ENCODE measurements at regions not wholly inside any gene's neighbourhood (a gene's known extent, or its start where the extent isn't known, plus 50 kb on each side); places are given as distances from the start of the nearest gene placed in this dataset.
"Not testable (repeated sequence)": the region's sequence is repeated elsewhere in the genome, so short reads cannot be mapped to it uniquely, and the experiment has no call there.

DNA sequence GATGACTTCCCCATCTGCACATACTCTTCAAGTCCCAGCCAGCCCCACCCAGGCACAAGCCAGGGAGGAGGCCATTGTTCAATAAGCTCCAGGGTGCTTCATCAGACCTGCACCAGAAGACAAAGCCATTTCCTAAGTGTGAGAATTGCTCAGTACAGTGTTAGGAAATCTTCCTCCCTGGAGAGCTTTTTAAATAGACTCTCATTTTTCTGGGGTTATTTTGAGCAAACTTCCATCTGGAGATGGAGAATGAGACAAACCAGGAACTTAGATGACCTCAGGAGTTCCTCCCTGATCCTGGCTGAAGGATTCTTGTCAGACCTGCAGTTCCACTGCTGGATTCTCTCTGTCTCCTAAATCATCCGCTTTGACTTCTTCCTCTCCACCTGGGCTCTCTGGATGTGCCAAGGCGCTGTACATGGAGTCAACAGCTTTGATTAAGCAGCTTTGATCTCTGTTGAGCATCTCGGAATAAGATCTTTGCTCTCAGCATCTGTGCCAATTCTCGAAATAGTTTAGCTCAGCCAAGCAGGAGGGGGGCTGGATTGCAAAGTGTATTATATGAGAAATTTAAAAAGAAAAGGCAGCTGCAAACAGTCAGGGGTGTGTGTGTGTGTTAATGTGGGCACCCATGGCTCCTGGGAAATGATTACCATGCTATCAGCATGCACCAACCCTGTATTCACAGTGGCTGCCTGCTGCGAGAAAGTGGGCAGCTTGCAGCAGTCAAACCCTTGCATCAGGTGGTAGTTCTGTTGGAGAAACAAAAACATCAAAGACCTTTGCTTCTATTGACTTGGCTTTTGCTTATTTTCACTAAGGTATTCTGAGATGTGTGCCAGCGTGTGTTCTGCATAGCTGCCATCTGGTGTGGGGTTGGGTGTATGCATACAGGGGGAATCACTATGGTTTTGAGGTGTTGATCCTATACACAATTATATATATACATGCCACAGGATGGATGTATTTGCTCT lies 70.2 kb upstream of the NAV2 start:
- no peak overlapping the region for H3K27ac Mint-ChIP-seq
- intact Hi-C loops (cut with micrococcal nuclease) = no loop called here
- no peaks in the 10 kb centered on the region for H3K36me3 Mint-ChIP-seq (ENCODE audit: low read depth)
- no peaks in the 10 kb centered on the region for H3K4me1 Mint-ChIP-seq (ENCODE audit: low read depth)
- no peaks in the 10 kb centered on the region for H3K9me3 Mint-ChIP-seq
- no peak overlapping the region for H3K4me3 Mint-ChIP-seq
- H3K27me3 Mint-ChIP-seq = no peaks in the 10 kb centered on the region

DNA sequence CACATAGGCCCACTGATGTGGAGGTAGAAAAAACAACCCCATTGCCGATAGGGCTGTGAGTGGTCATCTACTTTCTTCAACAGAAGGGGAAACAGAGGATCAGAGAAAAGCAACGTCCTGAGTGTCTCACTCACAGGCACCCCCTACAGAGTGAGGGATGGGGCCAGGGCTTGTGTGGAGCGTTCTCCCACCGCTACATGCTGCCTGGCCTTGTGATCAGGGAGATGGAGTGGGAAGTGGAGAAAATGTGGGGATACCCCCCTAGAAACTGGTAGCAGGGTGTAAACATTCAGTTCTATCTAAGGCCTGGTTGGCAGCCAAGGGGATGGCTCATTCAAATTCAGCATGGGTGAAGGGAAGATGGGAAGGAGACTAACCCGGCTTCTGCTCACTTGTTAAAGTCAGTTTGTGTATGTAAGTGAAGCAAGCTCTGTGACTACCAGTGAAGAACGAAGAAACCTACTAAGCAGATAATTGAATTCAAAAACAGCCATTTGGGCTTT lies 73.0 kb upstream of the NAV2 start:
- H3K27ac Mint-ChIP-seq = no peak overlapping the region
- no peak overlapping the region for H3K4me3 Mint-ChIP-seq
- H3K36me3 Mint-ChIP-seq (ENCODE audit: low read depth) = no peaks in the 10 kb centered on the region
- H3K27me3 Mint-ChIP-seq = no peaks in the 10 kb centered on the region
- intact Hi-C loops (cut with micrococcal nuclease) = no loop called here
- peaks cover 13% of the 10 kb centered on the region for H3K9me3 Mint-ChIP-seq
- no peaks in the 10 kb centered on the region for H3K4me1 Mint-ChIP-seq (ENCODE audit: low read depth)

DNA sequence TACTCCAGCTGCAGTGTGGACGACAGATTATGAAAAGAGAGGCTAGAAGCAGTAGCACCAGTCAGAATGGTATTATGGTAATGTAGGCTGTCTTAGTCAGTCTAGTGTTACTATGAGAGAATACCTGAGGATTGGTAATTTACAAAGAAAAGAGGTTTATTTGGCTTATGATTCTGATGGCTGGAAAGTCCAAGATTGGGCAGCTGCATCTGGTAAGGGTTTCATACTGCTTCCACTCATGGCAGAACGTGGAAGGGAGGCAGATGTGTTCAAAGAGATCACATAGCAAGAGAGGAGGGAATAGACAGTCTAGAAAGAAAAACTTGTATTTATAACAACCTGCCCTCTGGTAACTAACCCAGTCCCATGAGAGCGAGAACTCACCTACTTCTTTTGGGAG lies 77.3 kb upstream of the NAV2 start:
- Mint-ChIP-seq H3K27me3 (no peaks in the 10 kb centered on the region), H3K4me1 (ENCODE audit: low read depth) (peaks cover 14% of the 10 kb centered on the region), H3K9me3 (peaks cover 20% of the 10 kb centered on the region), H3K4me3 (no peak overlapping the region), H3K27ac (no peak overlapping the region), H3K36me3 (ENCODE audit: low read depth) (no peaks in the 10 kb centered on the region)
- intact Hi-C loops (cut with micrococcal nuclease) = no loop called here

DNA sequence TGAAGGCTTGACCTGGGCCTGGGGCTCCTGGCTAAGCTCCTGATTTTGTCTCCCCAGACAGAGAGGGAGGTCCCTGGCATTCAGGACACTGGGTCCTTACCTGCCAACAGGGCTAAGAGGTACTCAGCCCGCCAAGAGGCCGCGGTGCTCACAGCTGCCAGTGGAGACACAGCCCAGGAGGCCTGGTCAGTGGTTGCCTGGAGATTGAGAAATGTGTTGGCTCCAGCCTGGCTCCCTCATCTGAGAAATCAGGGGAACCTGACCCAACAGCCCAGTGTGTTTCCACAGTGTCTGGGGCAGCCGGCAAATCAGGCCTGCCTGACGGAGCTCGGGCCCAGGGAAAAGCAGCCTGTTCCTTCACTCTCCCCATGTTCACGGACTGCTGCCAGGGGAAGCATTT lies 79.4 kb upstream of the NAV2 start:
- no peak overlapping the region for H3K4me3 Mint-ChIP-seq
- H3K4me1 Mint-ChIP-seq (ENCODE audit: low read depth) = peaks cover 28% of the 10 kb centered on the region
- H3K9me3 Mint-ChIP-seq = peaks cover 20% of the 10 kb centered on the region
- no peak overlapping the region for H3K27ac Mint-ChIP-seq
- no peaks in the 10 kb centered on the region for H3K36me3 Mint-ChIP-seq (ENCODE audit: low read depth)
- no peaks in the 10 kb centered on the region for H3K27me3 Mint-ChIP-seq
- intact Hi-C loops (cut with micrococcal nuclease) = no loop called here

DNA sequence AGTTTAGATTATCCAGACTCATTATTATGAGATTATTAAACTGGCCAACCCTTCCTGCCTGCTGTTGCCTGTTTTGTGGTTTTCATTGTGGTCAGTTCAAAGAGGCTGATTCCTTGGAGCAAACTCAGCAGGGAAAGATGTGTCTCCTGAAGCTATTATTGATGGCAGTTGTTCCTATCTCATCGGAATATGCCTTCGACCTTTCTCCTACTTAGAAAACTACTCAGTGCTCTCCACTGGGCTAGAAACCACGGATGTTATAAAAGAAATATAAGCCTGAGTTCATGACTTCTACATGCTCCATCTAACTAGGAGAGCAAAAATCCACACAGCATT lies 80.2 kb upstream of the NAV2 start:
- H3K36me3 Mint-ChIP-seq (ENCODE audit: low read depth) = no peaks in the 10 kb centered on the region
- H3K4me1 Mint-ChIP-seq (ENCODE audit: low read depth) = peaks cover 36% of the 10 kb centered on the region
- no peak overlapping the region for H3K4me3 Mint-ChIP-seq
- peaks cover 20% of the 10 kb centered on the region for H3K9me3 Mint-ChIP-seq
- H3K27me3 Mint-ChIP-seq = no peaks in the 10 kb centered on the region
- H3K27ac Mint-ChIP-seq = no peak overlapping the region
- intact Hi-C loops (cut with micrococcal nuclease) = no loop called here

DNA sequence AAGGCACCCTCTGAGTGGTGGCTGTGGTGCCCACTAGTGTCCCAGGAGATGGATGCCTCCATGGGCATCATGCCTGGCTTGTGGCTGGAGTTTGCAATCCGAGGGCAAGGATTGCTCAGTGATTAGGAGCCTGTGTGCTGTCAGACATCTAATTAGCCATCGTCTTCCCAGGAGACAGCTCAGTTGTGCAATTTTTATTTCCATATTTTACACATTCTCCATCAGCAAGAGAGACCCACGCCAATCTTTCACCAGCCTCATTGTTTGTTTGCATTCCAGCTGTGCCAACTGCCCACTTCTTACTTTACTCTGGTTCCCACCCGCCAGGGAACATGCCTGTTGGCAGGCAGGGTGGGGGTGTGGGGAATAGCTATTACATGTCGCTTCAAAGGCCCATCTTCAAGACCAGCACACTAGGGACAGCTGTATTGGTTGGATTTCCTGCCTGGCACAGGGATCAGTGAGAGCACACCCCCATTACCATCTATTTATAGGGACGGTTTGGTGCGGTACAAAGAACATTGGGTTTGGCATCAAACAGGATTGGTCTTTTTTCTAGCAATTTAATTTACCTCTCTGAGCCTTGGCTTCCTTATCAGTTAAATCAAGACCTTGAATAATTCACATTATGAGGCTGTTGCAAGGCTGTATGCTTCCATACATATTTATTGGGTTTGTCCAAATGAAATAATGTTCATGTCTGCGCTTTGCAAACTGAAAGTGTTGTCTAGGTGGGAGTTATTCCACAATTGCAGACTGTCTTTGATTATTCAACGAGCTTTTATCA lies 80.7 kb upstream of the NAV2 start:
- Mint-ChIP-seq H3K27ac (no peak overlapping the region), H3K4me1 (ENCODE audit: low read depth) (peaks cover 37% of the 10 kb centered on the region), H3K27me3 (no peaks in the 10 kb centered on the region), H3K9me3 (peaks cover 20% of the 10 kb centered on the region), H3K36me3 (ENCODE audit: low read depth) (no peaks in the 10 kb centered on the region), H3K4me3 (no peak overlapping the region)
- intact Hi-C loops (cut with micrococcal nuclease) = no loop called here

DNA sequence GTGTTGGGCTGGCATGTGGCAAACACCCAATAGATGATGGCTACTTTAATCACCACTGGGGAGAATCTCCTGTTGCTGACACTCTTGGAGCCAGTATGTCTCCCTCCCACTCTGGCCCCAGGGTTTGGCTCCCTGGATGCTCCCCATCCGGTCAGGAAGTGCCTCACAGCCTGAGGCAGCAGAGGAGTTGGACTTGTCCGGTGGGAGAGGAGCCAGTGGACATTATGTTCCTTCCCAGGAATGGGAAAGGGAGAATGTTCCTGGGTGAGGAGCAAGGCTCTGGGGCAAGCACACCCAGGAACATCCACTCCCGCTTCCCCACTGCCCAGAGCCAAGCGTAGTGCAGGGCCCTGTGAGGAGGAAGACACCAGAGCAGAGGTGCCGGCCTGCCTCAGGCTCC lies 84.6 kb upstream of the NAV2 start:
- Mint-ChIP-seq H3K4me1 (ENCODE audit: low read depth) (peaks cover 57% of the 10 kb centered on the region), H3K27ac (peak overlapping the region; percentile 26), H3K9me3 (no peaks in the 10 kb centered on the region), H3K4me3 (no peak overlapping the region), H3K36me3 (ENCODE audit: low read depth) (no peaks in the 10 kb centered on the region), H3K27me3 (no peaks in the 10 kb centered on the region)
- intact Hi-C loops (cut with micrococcal nuclease) = no loop called here

DNA sequence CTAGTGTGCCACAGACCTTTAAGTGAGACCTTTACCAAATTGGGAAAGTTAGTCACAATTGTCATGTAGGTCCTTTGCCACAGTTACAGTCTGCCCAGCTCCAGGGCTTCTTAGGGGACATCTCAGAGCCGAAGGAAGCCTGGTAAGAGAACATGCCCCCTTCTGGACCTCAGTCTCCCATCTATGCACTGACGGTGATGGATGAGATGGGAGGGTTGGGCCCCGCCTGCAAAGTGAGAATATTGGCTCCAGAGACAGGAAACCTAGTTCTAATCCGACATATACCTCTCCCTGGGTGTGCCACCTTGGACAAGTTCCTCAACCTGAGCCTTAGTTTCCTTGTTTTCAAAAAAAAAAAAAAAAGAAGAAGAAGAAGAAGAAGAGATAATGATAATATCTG lies 85.1 kb upstream of the NAV2 start:
- Mint-ChIP-seq H3K4me1 (ENCODE audit: low read depth) (peaks cover 53% of the 10 kb centered on the region), H3K4me3 (no peak overlapping the region), H3K27ac (peak overlapping the region; percentile 26), H3K27me3 (no peaks in the 10 kb centered on the region), H3K36me3 (ENCODE audit: low read depth) (no peaks in the 10 kb centered on the region), H3K9me3 (no peaks in the 10 kb centered on the region)
- intact Hi-C loops (cut with micrococcal nuclease) = no loop called here

DNA sequence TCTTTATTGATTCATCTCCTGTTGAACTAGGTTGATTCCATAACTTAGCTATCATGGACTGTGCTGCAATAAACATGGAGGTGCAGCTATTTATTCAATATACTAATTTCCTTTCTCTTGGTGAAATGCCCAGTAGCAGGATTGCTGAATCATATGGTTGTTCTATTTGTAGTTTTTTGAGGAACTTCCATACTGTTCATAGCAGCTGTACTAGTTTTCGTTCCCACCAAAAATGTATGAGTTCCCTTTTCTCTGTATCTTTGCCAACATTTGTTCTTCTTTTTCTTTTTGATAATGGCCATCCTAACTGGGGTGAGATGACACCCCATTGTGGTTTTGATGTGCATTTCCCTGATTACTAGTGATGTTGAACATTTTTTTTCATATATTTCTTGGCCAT lies 87.2 kb upstream of the NAV2 start:
- Mint-ChIP-seq H3K9me3 (no peaks in the 10 kb centered on the region), H3K27ac (peak overlapping the region; percentile 71), H3K4me1 (ENCODE audit: low read depth) (peaks cover 45% of the 10 kb centered on the region), H3K36me3 (ENCODE audit: low read depth) (no peaks in the 10 kb centered on the region), H3K27me3 (no peaks in the 10 kb centered on the region), H3K4me3 (no peak overlapping the region)
- intact Hi-C loops (cut with micrococcal nuclease) = no loop called here

DNA sequence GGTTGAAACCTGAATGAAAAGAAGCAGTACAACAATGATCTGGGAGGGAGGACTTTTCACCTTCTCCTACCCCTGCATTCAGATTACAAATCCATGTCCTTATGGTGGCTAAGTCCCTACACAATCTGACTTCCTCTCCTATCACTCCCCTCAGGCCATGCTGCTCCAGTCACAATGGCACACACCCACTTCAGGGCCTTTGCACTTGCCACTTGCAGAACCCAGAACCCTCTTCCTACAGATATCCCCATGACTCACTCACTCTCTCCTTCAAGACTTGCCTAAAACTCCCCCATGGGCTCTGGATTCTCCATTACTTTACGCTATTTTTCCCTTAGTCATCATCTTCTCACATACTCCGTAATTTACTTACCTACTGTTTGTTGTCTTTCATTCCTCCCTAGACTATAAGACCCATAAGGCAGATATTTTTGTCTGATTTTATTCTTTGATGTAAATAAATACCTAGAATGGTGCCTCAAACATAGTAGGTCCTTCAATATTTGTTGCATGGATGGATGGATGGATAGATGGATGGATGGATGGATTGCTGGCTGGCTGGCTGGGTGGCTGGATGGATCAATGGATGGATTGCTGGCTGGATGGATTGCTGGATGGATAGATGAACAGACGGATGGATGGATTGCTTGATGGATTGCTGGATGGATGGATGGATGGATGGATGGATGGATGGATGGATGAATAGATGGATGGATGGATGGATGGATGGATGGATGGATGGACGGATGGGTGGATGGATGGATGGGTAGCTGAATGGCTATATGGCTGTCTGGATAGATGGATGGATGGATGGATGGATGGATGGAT lies 94.7 kb upstream of the NAV2 start:
- H3K4me3 Mint-ChIP-seq = no peak overlapping the region
- no peaks in the 10 kb centered on the region for H3K36me3 Mint-ChIP-seq (ENCODE audit: low read depth)
- peaks cover 17% of the 10 kb centered on the region for H3K9me3 Mint-ChIP-seq
- H3K4me1 Mint-ChIP-seq (ENCODE audit: low read depth) = peaks cover 5% of the 10 kb centered on the region
- H3K27me3 Mint-ChIP-seq = no peaks in the 10 kb centered on the region
- H3K27ac Mint-ChIP-seq = no peak overlapping the region
- intact Hi-C loops (cut with micrococcal nuclease) = no loop called here

DNA sequence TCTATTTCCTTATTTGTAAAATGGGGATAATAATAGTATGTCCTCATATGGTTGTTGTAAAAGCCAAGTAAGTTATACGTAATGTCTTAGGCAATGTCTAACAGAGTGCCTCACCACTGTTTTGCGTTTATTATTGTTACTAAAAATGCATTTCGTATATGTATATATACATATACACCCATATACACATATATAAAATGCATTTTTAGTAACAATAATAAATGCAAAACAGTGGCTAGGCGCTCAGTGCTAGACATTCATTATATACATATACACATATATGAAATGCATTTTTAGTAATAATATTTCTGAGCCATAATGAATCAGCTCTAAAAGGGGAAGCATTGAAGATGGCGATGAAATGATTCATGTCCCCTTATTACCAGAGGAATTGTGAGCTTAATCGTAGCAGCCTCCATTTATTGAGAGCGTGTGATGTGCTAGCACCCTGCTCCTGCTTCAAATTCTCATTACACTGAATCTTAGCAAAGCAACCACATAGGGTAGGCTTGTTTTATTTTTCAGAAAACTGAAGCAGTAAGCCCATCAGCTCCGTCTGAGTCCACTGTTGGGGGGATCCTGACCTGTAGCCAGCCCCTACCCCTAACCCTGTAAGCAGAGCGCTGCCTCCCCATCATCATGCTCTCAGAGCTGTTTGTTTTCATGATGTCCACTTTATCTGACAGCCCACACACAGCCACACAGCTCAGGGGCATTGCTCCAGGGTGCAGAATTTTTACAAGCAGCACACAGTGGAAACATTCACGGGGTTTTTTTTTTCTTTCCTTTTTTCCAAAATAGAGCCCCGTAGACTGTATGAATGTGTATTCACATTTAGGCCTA lies 97.1 kb upstream of the NAV2 start:
- intact Hi-C loops (cut with micrococcal nuclease) = no loop called here
- peaks cover 5% of the 10 kb centered on the region for H3K4me1 Mint-ChIP-seq (ENCODE audit: low read depth)
- no peak overlapping the region for H3K27ac Mint-ChIP-seq
- peaks cover 2% of the 10 kb centered on the region for H3K27me3 Mint-ChIP-seq
- no peaks in the 10 kb centered on the region for H3K36me3 Mint-ChIP-seq (ENCODE audit: low read depth)
- H3K9me3 Mint-ChIP-seq = peaks cover 35% of the 10 kb centered on the region
- no peak overlapping the region for H3K4me3 Mint-ChIP-seq

DNA sequence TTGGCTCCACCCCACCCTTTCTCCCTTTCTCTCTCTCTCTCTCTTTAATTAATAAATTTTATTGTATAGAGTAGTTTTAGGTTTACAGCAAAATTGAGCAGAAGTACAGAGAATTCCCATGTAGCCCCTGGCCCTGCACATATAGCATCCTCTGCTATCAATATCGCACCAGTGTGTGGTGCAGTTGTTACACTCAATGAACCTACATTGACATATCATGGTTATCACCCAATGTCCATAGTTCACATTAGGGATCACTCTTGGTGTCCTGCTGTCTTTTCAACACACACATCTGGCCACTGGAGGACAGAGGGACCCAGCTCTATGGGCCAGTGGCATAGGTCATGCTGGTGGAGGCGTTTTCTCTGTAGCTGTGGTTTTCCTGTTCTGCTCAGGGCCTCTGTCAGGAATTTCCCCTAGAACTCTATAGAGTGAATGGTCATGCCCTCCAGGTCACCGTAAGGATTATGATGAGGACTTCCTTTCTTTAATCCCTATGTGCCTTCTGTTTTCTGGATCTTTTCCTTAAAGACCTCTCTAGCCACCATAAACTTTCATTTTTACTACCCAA lies 98.2 kb upstream of the NAV2 start:
- H3K27ac Mint-ChIP-seq = no peak overlapping the region
- peaks cover 5% of the 10 kb centered on the region for H3K4me1 Mint-ChIP-seq (ENCODE audit: low read depth)
- peaks cover 4% of the 10 kb centered on the region for H3K27me3 Mint-ChIP-seq
- no peak overlapping the region for H3K4me3 Mint-ChIP-seq
- intact Hi-C loops (cut with micrococcal nuclease) = no loop called here
- peaks cover 40% of the 10 kb centered on the region for H3K9me3 Mint-ChIP-seq
- no peaks in the 10 kb centered on the region for H3K36me3 Mint-ChIP-seq (ENCODE audit: low read depth)

DNA sequence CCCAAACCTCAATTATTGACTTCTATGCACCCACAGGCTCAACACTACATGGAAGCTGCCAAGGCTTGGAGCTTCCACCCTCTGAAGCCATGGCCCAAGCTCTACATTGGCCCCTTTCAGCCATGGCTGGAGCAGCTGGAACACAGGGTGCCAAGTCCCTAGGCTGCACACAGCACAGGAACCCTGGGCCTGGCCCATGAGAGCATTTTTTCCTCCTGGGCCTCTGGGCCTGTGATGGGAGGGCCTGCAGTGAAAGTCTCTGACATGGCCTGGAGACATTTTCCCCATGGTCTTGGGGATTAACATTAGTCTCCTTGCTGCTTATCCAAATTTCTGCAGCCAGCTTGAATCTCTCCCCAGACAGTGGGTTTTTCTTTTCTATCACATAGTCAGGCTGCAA lies 100.6 kb upstream of the NAV2 start:
- H3K4me1 Mint-ChIP-seq (ENCODE audit: low read depth); intact Hi-C loops (cut with micrococcal nuclease); H3K36me3 Mint-ChIP-seq (ENCODE audit: low read depth); H3K27ac Mint-ChIP-seq; H3K4me3 Mint-ChIP-seq; H3K27me3 Mint-ChIP-seq: not testable (repeated sequence)
- peaks cover 24% of the 10 kb centered on the region for H3K9me3 Mint-ChIP-seq

Measured in dendritic cell treated with granulocyte-macrophage colony-stimulating factor and Interleukin-4, amounts not matched to agents 40 ng/mL and 50 ng/mL, for 4 days (primary cell).